HG03575 (cell line): ENCODE measurements at regions not wholly inside any gene's neighbourhood (a gene's known extent, or its start where the extent isn't known, plus 50 kb on each side); places are given as distances from the start of the nearest gene placed in this dataset.
"Not testable (repeated sequence)": the region's sequence is repeated elsewhere in the genome, so short reads cannot be mapped to it uniquely, and the experiment has no call there.

Source experiments
- ATAC-seq: cut with Tn5 transposase; IDR thresholded peaks from one replicate; pipeline ENCODE4 v1.9.1; 2021; ENCODE audit not compliant: unreplicated experiment, insufficient number of reproducible peaks, low FRiP score; ENCODE audit errors: extremely low read depth

DNA sequence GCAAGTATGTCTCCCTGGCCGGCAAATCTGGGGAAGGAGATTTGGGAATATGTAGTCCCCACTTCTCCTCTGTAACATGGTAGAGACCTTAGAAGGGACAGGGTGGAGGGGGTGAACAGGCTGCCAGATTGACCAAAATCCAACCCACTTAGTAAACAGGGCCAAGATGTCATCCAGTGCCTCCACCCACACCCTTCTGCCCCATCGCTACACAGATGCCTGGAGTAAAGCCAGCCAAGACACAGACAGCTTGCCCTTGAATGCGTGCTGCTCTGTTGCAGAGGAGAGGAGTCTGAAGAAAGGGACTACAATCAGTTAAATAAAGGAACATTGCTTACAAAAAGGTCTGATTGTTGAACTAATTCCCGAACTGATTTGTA is 160.1 kb upstream of the LDB2 start:
- no peak for ATAC-seq

DNA sequence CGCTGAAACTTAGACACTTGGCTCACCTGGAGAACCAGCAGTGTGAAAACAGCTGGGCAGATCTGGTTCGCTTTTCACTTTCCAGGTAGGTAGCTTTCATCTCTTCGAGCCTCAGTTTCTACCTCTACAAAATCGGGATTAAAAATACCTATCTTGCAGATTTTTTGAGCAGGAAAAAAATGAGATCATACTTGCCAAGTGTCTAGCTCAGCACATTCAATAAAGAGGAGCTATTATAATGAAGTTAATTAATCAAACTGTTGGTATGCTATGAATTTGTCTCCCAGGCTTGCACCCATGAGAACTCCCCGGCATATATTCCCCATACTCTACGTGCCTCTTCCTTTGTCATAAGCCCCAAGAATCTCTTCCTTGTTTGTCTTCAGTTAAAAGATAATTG is 158.6 kb upstream of the LDB2 start:
- ATAC-seq = no peak

DNA sequence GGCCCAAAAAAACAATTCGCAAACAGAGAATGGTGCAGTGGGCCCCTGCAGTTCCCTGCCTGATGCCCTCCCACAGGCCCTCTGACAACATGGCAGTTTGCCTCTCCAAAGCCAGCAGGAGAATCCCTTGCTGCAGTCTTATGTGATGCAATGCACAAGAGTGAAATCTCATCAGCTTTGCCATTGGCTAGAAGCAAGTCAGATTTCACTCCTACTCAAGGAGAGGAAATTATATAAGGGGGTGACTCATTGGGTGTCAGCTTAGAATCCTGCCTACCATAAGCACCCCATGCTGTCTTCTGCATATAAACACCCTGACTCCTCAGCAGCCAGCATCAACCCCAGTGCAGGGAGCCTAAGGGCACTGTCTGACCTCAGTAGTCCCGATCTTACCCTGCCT is 157.3 kb upstream of the LDB2 start:
- ATAC-seq = no peak

DNA sequence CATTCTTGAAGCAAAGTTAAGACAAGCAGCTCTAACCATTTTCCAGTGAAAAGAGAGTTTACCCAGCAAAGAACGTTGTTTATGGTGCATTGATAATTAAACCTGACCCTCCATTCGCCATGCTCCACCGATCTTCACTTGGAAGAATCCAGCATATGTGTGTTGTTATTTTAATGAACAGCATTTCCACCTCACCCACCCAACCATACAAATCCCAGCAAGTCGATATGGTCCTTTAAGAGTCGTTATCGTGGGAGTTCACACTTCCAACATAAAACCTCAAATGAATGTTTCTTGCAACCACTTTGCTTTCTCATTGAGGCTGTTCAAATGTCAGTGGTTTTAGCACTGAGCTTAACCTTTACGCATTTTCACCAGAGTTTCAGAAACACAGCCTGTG is 147.4 kb upstream of the LDB2 start:
- no peak for ATAC-seq

DNA sequence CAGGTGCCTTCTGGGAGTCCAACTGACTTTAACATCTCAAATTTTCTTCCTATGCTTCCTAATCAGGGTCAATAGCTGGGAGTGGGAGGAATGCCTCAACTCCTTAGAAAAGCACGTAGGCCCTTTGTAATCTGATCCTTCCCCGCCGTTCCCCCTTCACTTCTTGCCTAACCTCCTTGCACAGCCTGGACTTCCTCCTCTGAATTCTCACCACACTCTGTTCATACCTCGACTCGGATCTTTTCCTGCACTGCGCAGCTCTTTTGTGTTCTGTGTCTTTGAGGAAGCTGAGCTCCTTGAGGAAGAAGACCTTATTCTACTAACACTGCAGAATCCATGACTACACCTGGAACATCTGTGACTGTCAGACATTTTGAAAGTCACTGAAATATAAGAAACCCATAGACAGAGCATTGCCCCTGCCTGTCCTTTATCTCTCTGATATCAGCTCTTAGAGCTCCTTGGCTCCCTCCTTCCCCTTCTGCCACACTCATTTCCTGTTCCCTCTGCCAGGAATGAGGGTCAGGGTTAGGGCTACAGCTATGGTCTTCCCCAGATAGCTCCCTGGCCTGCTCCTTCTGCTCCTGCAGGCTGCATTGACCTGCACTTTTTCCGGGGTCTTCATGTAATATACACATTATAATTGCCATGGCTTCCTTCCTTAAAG is 140.2 kb upstream of the LDB2 start:
- ATAC-seq = no peak

DNA sequence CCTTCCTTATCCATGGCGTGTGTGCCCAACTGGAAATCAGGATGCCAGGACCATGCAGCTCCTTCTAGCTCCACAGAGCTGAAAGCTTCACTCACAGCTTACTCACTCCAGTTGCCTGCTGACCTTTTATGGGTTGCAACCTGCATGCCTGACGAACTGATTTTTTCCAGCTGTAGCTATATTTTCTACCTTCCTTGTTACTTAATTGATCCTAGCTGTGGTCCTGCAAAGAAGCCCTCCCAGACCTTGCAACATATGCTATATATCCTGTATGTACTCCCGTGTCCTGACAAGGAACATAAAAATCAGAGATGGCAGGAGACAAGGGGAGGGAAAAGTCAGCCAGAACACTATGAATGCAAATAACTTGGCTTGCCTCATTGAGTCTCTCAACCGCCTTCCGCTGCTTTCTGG is 135.3 kb upstream of the LDB2 start:
- ATAC-seq = no peak

DNA sequence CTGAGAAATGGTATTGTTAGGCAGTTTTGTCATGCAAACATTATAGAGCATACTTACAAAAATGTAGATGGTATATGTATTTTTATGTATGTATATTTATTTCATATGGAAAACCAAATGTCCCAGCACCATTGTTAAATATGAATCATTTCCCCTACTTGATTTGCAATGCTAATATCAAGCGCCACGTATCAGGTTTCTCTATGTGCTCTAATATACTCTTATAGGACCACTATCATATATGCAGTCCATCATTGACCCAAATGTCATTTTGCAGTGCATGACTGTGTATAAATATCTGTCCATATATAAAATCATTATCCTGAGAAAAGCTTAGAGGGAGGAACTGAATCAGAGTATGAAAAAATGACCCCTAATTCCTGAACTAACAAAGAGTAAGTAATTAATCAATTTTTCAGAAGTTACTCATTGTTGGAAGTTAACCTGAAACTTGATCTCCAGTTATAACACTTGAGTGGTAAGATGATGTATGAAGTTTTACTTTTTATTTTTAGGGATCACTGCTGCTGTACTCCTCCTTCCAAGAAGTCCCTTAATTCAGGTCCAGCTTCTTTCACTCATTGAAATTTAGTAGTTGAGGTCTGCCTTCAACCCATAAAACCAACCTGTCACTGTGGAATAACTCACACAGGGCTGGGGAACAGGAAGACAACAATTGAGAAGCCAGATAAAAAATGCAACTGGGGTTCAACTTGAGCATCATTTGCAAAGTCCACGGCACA is 134.8 kb upstream of the LDB2 start:
- no peak for ATAC-seq

DNA sequence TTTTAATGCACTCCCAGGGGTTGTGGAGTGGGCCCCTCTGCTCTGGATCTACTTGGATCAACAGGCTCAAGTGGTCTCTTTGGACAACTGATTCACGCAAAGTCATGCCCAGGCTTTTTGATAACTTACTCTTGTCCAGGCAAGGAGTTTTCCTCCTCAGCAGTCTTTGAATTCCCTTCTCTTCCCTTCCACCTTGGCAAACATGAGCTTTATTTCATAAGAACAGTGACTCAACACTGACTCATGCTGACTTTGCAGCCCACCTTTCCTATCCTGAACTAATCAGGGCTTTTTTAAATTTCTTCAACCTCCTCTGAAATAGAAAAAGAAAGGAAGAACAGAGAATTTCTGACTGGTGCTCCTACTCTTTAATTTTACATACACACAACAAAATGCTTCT is 132.1 kb upstream of the LDB2 start:
- no peak for ATAC-seq

DNA sequence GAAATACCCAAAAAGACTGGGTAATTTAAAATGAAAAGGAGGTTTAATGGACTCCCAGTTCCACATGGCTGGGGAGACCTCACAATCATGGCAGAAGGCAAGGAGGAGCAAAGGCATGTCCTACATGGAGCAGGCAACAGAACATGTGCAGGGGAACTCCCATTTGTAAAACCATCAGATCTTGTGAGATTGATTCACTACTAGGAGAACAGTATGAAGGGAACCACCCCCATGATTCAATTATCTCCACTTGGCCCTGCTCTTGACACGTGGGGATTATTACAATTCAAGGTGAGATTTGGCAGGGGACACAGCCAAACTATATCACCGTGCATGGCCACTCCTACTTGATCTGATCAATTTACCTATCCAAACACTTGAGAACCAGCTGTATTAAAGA is 131.5 kb upstream of the LDB2 start:
- ATAC-seq = no peak

DNA sequence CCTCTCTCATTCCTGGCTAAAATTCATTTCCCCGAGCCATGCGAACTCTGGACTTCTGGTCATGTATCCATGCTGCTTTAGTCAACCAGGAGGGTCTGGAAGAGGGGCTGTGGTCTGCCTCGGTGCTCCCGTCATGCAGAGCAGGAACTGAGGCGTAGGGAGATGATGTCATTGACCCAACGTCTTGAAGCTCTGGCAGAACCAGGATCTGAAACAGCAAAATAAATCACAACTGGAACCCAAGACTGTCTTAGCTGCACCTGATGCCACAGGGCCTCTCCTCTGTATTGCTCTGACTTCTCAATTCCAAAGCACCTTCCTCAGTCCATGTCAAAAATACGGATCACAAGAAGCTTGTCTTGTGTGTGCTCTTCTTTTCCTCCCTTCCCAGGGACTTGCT is 131.0 kb upstream of the LDB2 start:
- no peak for ATAC-seq

DNA sequence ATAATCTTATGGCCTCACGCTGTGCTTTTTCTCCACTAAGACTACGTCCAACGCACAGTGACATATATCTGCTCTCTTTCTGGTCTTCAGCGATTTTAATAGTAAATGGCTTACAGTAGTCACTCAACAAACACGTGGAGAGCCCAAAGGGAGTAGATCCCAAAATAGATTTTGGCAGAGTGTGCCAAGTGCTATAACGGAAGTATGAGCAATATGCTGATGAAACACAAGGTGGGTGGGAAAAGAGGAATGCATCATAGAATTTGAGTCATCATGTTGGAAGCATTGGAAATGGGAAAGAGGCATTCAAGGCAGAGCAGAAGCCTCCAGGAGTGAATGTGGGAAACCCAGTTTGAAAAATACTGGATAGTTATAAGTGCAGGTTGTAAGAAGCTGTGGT is 129.1 kb upstream of the LDB2 start:
- ATAC-seq = no peak

DNA sequence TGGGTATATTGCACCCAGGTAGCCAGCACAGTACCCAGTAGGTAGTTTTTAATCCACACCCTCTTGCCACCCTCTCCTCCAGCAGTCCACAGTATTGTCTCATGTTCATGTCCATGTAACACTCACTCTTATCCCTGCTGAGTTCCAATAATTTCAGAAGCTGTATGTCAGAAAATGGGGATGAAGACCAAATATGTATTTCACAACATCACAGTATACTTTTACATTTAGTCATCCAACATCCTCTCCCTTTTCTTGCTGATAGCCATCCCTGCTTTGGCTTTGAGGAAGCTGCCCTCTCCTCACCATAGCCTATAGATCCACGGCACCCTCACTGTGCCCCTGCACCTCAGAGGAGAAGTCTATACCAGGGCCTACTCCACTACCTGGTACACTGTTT is 126.0 kb upstream of the LDB2 start:
- ATAC-seq = no peak

DNA sequence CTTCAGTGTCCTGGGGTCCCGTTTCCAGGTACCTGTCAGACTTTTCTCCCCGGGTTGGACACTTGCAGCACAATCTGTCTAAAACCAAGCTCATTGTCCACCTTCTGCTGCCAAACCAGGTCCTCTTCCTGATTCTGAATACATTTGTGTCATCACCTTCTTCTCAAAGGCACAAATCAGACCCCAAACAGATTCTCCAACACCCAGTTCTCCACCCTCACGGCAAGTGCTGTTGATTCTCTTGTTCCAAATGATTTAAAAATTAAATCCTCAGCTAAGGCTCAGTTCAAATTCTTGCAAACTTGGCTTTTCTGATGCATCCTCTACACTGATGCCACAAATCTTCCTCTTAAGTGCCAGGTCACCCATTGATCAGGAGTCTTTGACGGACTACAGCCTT is 122.5 kb upstream of the LDB2 start:
- ATAC-seq = no peak

DNA sequence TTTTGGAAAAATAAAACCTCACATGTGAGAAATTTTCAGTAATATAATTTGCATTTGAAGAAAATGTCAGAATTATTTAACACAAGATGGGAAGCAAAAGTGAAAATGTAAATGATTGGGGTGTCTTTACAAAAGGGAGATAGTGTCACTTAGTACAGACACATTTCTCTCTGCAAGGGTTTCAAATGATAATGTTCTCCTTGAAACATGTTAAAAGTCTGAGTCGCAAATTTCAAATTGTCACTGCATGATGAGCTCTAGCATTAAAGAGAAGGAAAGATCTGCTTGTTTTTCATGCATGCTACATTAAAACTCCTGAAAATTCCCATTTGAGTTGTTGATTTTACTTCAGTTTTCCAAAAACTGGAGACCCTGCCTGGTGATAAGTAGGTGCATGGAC is 122.0 kb upstream of the LDB2 start:
- no peak for ATAC-seq

DNA sequence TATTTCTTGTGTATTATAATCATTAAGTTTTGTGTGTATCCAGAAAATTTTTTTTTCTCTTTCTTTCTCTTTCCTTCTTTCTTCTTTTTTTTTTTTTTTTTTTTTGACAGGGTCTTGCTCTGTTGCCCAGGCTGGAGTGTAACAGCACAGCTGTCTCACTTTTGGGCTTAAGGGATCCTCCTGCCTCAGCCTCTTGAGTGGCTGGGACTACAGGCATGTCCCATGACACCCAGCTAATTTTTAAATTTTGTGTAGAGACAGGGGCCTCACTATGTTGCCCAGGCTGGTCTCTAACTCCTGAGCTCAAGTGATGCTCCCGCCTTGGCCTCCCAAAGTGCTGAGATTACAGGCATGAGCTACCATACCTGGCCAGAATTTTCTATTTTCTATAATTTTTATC is 120.2 kb upstream of the LDB2 start:
- not testable (repeated sequence) for ATAC-seq

DNA sequence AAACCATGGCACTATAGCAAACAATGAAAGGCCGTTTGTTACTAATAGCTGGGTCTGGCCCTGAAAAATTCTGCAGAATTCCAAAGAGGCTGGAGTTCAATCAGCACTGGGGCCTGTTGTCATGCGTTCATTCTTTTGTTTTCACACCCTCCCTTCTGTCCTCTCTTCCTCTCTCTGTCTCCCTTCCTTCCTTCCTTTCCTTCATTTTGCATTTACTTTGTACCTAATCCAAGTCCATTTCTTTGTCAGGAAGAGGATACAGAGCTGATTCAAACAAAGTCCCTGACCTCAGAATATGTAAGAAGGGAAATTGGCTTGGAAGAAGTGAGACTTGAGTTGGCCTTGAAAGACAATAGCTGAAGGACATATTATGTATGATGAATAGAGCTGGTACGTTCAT is 119.6 kb upstream of the LDB2 start:
- no peak for ATAC-seq

DNA sequence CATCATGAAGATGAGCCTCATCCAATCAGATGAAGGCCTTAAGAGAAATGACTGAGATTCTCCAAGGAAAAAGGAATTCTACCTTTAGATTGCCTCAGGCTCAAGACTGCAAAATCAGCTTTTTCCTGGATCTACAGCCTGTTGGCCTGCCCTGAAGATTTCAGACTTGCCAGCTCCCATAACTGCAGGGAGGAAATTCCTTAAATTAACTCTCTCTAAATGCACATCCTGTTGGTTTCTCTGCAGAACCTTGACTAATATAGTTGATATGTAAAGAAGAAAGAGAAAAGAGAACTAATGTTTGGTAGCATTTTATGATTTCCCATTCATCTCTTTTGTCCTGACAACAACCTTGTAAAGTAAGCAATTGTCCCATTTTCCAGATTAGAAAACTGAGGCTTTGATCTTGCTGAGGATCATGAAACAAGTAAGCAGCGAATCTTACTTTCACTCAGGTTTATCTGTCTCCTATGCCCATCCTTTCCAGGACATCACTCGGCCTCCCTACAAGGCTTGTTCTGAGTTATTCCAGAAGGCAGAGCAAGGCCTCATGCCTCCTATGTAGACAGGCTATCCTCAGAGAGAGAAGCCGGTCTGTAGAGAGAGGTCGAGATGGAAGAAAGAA is 115.0 kb upstream of the LDB2 start:
- no peak for ATAC-seq

DNA sequence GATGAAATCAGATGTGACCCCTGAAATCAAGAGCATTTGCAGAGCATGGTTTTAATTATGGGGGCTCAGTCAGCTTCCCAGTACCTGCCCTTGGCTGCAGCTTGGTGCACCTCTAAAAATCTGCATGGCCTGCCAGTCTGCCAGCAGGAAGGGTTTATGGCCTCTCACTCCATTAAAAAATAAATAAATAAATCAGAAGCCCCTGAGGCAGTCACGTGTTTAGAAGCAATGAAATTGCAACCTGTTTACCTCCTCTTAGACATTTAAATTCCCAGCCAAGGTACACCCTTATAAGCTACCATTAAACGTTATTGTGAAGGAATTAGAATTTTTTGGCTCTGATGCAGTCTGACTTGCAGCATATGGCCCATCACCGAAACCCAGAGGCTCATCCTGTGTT is 114.0 kb upstream of the LDB2 start:
- no peak for ATAC-seq

DNA sequence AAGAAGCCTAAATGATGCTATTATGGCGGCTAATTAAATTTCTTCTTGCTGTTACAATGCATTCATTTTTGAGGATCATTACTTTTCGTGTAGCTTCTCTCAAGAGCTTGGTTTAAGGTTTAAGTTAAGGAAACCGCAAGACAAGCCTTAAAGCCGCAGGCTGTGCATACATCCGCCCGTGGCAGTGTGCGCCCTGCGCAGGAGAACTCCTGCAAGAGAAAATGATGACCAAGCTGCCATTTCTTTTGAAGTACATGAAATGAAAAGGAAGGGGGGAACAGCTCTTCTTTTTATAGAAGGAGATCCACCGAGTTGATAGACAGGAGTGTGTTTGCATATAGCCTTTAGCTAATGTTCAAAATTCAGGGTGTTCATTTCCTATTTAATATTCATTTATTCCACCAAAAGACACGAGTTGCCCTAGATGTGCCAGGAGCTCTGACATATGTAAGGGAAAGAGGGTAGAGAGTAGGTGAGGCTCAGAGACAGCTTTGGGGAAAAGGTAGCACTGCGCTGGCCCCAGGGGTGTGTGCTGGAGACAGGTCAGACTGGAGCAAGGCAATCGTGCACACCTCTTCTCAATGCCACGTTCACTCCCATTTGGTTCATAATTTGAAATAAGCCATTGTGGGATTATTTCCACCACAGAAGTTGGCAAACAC is 112.1 kb upstream of the LDB2 start:
- ATAC-seq = no peak

DNA sequence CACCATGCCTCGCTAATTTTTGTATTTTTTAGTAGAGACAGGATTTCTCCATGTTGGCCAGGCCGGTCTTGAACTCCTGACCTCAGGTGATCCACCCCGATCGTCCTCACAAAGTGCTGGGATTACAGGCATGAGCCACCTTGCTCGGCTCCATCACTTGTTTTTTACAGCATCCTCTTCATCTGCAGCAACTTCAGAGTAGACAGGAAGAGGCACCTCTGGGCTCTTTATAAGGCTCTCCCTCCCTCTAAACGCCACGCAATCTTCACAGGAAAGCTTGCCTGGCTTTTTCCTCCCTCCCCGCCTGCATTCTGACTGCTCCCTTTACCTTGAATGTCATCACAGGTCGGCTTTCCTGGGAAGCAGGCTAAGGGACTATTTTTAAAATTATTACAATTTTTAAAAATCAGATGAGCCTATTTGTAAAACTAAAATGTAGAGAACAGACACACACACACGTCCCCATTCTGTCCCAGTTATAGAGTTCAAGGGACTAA is 111.5 kb upstream of the LDB2 start:
- no peak for ATAC-seq
